ENCODE measurements at regions not wholly inside any gene's neighbourhood (a gene's known extent, or its start where the extent isn't known, plus 50 kb on each side); places are given as distances from the start of the nearest gene placed in this dataset.

DNA sequence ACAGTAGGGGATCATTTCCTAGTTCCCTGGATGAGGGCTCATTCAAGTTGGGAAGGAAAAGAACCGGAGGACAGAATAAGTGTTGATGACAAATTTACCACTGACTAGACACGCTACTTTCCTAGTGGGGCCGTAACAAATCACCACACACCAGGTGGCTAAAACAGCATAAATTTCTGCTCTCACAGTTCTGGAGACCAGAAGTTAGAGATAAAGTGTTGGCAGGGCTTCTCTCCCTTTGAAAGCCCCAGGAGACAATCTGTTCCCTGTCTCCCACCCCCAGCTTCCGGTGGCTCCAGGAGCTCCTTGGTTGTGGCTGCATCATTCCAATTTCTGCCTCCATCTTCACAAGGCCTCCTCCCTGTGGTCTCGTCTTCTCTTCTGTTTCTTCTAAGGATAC lies 65.4 kb upstream of the ARGLU1 start:
- peak; percentile 75 for DNase-seq (ENCODE audit: low spot score)
- H3K36me3 ChIP-seq (ENCODE audit: insufficient read depth, low read length, poor library complexity, severe bottlenecking), result no peaks in the 10 kb centered on the region
- CTCF ChIA-PET, result no interaction called here
- H3K4me3 ChIP-seq (ENCODE audit: low read depth, low read length, poor library complexity, severe bottlenecking), result no peak overlapping the region
- no peaks in the 10 kb centered on the region for H3K27me3 ChIP-seq (replicated peaks; ENCODE audit: insufficient read depth, low read depth, low read length, poor library complexity)
- no peak overlapping the region for H3K27ac ChIP-seq (ENCODE audit: low read depth, low read length, poor library complexity, severe bottlenecking)
- POLR2A ChIA-PET (ENCODE audit: low non-redundant PET), result no interaction called here
- BruUV-seq (replicated peaks), result no TSS peak
- no peaks in the 10 kb centered on the region for H3K9me3 ChIP-seq (ENCODE audit: low read depth, low read length, poor library complexity, severe bottlenecking)
- no peaks in the 10 kb centered on the region for H3K4me1 ChIP-seq (ENCODE audit: insufficient read depth, low read length, poor library complexity, severe bottlenecking)
- TF ChIP-seq EZH2 (IDR thresholded peaks at IDR 0.05; ENCODE audit: borderline replicate concordance, low read depth, low read length, poor library complexity, severe bottlenecking) (no peak), CTCF (conservative IDR thresholded peaks at IDR 0.05; ENCODE audit: low read depth, low read length) (no peak)
- intact Hi-C loops (cut with micrococcal nuclease; ENCODE audit: unreplicated experiment), result no loop called here

GRCh38 chr13:106630650-106631049 lies 62.7 kb upstream of the ARGLU1 start:
- no peak for TF ChIP-seq CTCF (conservative IDR thresholded peaks at IDR 0.05; ENCODE audit: low read depth, low read length)
- no peak for TF ChIP-seq EZH2 (IDR thresholded peaks at IDR 0.05; ENCODE audit: borderline replicate concordance, low read depth, low read length, poor library complexity, severe bottlenecking)
- BruUV-seq (replicated peaks), result no TSS peak
- H3K27me3 ChIP-seq (replicated peaks; ENCODE audit: insufficient read depth, low read depth, low read length, poor library complexity), result peaks cover 7% of the 10 kb centered on the region
- H3K36me3 ChIP-seq (ENCODE audit: insufficient read depth, low read length, poor library complexity, severe bottlenecking), result no peaks in the 10 kb centered on the region
- no peak for DNase-seq (ENCODE audit: low spot score)
- H3K4me3 ChIP-seq (ENCODE audit: low read depth, low read length, poor library complexity, severe bottlenecking), result no peak overlapping the region
- ChIA-PET POLR2A (ENCODE audit: low non-redundant PET) (no interaction called here), CTCF (no interaction called here)
- no peaks in the 10 kb centered on the region for H3K4me1 ChIP-seq (ENCODE audit: insufficient read depth, low read length, poor library complexity, severe bottlenecking)
- no peak overlapping the region for H3K27ac ChIP-seq (ENCODE audit: low read depth, low read length, poor library complexity, severe bottlenecking)
- intact Hi-C loops (cut with micrococcal nuclease; ENCODE audit: unreplicated experiment), result no loop called here
- H3K9me3 ChIP-seq (ENCODE audit: low read depth, low read length, poor library complexity, severe bottlenecking), result no peaks in the 10 kb centered on the region

DNA sequence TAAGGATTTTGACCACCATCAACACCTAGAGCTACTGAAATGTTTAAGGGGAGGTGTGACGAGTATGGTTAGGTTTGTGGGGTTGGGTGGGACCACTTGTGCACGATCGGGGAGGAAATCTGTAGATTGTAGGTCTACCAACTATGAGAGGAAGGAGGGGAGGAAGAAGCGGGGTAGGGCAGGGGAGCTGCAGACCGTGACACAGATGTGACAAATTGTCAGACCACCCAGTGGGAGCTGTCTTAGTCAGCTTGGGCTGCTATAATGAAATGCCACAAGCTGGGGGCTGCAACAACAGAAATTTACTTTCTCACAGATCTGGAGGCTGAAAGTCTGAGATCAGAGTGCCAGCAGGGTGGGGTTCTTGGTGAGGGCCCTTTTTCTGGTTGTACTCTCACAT lies 62.2 kb upstream of the ARGLU1 start:
- Histone ChIP-seq H3K27me3 (replicated peaks; ENCODE audit: insufficient read depth, low read depth, low read length, poor library complexity) (peaks cover 12% of the 10 kb centered on the region), H3K4me3 (ENCODE audit: low read depth, low read length, poor library complexity, severe bottlenecking) (no peak overlapping the region), H3K4me1 (ENCODE audit: insufficient read depth, low read length, poor library complexity, severe bottlenecking) (no peaks in the 10 kb centered on the region), H3K27ac (ENCODE audit: low read depth, low read length, poor library complexity, severe bottlenecking) (no peak overlapping the region), H3K36me3 (ENCODE audit: insufficient read depth, low read length, poor library complexity, severe bottlenecking) (no peaks in the 10 kb centered on the region), H3K9me3 (ENCODE audit: low read depth, low read length, poor library complexity, severe bottlenecking) (no peaks in the 10 kb centered on the region)
- TF ChIP-seq EZH2 (IDR thresholded peaks at IDR 0.05; ENCODE audit: borderline replicate concordance, low read depth, low read length, poor library complexity, severe bottlenecking), result no peak
- TF ChIP-seq CTCF (conservative IDR thresholded peaks at IDR 0.05; ENCODE audit: low read depth, low read length), result no peak
- intact Hi-C loops (cut with micrococcal nuclease; ENCODE audit: unreplicated experiment), result no loop called here
- CTCF ChIA-PET, result no interaction called here
- BruUV-seq (replicated peaks), result no TSS peak
- POLR2A ChIA-PET (ENCODE audit: low non-redundant PET), result no interaction called here
- DNase-seq (ENCODE audit: low spot score), result peak; percentile 20

All from A673 (cell line).